NCI-H146 treated with DMSO at 0.1 percent for 48 hours (cell line): ENCODE measurements at regions not wholly inside any gene's neighbourhood (a gene's known extent, or its start where the extent isn't known, plus 50 kb on each side); places are given as distances from the start of the nearest gene placed in this dataset.

Experiments
- DNase-seq: peaks from one replicate; lab custom pipeline; 2025; ENCODE audit not compliant: unreplicated experiment; lab: John Stamatoyannopoulos, UW

DNA sequence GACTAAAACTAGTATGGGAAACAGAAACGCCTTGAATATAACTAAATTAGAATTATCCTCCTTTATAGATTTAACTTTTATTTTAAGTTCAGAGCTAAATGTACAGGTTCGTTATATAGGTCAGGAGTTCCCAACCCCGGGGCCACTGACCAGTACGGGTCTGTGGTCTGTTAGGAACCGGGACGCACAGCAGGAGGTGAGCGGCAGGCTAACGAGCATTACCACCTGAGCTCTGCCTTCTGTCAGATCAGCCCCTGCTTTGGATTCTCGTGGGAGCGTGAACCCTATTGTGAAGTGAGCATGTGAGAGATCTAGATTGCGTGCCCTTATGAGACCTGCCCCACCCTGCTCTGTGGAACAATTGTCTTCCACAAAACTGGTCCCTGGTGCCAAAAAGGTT, 51.0 kb downstream of the FAT4 start:
- no peak for DNase-seq

DNA sequence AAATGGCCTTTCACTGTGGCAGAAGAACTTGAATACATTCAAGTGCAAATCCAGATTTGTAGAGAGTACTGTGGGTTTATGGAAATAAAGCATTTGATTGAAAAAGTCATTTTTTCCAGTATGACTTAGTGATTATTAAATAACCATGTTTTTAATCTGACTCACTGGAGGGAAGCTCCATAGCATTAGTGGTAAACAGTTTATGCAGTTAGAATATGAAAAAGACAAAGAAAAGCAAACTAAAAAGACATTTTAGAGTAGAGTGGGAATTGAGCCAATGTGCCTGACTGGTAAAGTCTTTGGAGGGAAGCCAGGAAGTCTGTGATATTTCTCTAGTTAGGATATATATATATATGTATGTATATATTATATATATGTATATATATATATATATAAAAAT, 53.4 kb downstream of the FAT4 start:
- no peak for DNase-seq

DNA sequence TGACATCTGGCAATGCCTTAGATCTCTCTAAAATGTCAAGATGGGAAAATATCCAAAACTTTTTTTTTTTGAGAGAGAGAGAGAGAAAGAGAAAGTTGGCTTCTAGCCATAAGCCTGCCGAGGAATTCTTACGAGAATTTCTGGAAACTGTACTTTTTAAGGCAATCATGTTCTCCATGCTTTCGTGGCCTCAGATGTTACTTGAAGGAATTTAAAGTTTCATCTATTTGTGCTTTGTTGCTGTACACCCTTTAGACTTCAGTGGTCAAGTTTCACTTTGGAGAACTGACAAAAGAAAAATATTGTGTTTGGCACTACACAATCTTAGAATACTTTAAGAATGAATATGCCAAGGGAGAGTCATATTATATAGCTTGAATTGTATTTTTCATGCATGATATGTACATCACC, 53.9 kb downstream of the FAT4 start:
- DNase-seq = no peak

DNA sequence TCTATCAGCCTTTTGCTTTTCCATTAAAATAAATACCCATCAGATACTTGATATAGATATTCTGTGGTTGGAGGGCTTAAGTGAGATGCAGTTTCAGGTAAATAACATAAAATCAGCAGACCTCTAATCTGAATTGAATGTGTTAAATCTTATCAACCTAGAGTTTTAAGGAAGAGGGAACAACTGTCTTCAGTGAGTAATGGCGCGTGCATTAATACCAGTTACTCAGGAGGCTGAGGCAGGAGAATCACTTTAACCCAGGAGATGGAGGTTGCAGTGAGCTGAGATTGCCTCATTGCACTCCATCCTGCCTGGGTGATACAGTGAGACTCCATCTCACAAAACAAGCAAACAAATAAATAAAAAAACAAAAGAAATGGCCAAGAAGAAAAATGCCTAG, 54.3 kb downstream of the FAT4 start:
- no peak for DNase-seq

DNA sequence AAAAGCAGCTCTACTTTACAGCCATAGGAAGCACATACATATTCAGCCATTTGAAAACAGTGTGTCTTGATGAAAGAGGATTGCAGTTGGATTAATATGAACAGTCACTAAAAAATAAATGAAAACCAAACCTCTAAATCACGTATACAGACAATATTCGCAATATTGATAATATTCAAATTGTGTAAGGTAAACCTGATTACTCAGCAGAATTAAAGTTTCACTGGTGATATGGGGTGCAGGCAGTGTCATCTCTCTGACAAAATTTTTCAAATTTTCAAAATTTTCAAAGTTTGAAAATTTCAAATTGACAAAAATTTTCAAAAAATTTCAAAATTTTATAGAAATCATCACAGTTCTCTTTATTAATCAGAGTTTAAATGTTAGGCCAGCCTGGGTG, 55.7 kb downstream of the FAT4 start:
- DNase-seq = no peak

DNA sequence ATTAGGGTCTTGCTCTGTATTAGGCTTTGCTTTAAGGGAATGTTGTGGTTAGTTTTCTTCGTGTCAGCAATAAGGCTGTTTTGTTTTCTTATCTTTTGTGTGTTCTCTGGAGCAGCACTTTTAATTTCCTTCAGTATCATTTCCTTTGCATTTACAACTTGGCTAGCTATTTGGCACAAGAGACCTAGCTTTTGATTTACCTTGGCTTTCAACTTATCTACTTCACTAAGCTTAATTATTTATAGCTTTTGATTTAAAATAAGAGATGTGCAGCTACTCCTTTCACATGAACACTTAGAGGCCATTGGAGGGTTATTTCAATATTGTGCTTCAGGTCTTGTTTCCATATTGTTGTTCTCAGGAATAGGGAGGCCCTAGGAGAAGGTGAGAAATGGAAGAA, 68.2 kb downstream of the FAT4 start:
- DNase-seq = no peak

DNA sequence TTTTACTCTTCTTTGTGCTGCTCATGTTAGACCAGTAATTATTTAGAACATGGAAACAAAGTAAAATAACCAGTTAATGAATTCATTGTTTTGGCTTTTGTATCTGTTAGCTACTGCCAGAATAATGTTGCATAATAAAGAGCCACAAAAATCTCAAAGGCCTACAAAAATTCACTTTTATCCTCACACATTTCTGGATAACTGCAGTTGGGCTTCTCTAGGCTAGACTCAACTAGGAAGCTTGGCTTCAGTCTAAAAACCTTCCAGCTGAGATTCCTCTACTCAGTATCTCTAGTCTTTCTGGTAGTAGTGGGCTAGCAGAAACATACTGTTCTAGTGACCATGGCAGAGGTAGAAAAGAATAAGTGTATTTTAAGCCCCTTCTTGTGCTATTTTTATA, 73.0 kb downstream of the FAT4 start:
- no peak for DNase-seq

DNA sequence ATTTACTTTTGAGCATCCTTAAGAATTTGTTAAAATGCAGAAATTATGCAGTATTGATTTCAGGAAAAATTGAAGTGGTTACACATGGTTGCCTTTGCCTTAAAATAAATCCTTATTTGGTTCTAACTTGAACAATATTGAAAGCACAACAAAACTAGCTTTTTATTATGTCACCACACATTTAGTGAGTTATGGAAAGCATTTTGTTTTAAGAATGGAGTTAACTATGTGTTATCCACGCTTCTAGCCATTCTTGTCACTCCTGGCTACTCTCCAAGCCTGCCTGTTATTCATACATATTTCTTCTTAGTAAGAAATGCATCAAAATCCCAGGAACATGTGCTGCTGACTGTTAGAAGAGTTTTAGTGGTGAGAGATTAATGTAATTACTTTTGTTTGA, 73.9 kb downstream of the FAT4 start:
- no peak for DNase-seq

DNA sequence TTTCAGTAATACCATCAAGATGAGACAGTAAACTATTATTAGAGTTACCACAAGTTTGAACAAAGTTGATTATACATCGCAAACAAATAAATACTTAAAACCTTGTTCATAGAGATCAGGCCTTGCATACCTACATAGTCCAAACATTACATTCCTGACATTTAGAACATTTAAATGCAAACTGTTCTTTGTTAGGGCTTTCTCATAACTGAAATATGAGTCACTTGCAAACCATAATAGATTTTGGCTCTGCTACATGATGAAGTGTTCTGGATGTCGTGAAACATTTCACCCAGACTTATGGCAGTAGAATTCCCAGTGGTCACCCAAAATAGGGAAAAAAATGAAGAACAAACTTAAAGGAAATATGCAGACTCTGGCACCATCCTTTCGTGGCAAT, 75.0 kb downstream of the FAT4 start:
- DNase-seq = no peak

DNA sequence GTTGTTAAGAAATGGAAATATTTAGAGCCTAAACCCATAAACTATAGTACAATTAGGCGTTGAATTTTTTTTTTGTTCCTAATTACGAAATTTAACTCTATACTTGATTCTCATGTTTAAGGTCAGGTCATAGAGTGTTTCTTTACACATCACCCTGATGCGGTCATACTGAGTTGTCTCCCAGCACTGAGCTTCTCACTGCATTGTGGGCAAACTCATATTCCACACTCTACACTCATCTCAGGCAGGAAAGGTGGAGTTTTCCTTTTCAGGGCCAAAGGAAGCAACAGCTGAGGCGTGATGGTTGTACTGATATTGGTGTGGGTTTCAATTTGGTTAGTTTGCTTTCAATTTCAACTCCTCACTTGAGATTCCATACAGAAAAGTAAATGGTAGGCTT, 75.4 kb downstream of the FAT4 start:
- DNase-seq = no peak

DNA sequence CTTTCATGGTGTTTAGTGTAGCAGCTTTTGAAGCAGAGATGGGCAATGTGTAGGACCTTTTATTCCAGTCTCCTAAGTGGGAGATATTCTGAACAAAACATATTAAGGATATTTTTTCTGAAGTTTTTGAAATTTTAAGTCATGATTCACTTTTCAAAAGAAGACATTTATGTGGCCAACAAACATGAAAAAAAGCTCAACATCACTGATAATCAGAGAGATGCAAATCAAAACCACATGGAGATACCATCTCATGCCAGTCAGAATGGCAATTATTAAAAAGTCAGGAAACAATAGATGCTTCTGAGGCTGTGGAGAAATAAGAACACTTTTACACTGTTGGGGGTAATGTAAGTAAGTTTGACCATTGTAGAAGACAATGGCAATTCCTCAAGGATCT, 76.0 kb downstream of the FAT4 start:
- DNase-seq = no peak

DNA sequence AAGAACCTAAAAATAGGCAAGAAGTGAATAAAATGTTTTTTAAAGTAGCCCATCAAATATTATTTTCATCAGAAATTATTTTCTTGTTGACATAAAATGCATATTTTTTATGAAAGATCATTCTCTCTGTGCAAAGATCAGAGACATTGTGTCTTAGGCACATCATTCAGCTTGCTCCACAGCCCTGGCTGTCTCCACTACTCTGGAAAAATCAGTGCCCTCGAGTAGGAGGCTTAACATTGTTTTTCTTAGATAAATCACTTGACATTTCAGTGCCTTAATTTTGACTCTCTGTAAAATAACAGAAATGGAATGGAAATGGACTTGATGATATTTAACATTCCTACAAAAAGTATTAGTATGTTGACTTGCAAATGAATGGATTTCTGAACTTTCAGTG, 77.9 kb downstream of the FAT4 start:
- no peak for DNase-seq

DNA sequence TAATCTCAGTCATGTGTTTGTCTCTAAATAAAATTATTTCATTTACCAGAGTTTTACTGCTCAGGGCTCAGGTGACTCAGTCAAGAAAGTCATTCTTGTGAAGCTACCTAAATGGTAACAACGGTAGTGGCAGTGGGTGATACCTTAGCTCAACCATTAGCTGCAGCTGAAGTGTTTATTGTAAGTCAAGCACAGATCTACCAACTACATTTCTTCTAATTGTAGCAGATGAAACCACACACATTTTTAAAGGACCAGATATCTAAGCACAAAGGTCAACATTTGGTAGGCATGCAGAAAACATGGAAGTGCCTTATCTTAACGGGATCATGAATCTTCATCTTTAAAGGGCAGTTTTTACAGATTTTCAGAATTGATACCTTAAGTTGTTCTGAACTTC, 79.1 kb downstream of the FAT4 start:
- no peak for DNase-seq

DNA sequence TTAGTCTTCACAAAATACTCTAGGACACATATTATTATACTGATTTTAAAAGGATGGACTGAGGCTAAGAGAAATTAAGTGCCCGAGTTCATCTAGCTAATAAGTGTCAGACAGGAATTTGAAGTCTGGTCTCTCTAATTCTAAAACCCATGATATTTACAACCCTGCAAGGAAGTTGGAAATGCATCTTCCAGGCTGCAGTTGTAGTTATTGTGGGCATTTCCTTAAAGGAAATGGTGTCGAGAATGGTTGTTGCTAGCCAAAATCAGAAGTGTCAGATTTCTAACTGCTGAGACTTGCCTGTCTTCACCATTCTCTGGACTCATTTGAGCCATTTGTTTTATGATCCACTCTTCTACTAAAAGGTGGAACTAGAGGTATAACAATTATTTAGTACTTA, 82.5 kb downstream of the FAT4 start:
- DNase-seq = no peak

DNA sequence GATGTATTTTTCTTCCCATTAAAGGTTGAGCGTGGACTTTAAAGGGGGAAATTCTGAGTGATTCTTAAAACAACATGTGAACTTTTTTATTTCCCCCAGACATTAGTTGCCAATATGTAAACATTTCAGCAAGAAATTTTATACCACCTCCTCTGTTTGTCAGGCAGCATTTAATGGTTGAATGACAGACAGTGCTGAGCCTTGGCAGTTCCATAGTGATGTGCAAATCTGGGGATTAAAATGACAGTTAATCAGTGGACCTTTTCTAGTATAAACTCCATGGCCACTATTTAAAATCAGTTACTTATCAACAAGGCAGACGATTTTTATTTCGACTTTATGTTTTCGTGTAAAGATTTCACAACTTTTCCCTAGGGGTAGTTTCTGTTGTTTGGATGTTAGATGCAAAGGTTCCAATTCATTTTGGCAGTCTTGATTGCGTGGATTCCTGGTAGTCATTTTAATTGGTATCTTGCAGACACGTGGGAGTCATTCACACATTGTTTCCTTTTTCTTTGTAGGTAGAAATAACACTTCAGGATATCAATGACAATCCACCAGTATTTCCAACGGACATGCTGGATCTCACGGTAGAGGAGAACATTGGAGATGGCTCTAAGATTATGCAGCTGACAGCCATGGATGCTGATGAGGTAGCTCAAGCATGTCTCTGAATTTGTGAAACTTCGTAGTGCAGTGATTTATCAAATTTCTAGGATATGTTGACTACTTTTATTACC, 83.7 kb downstream of the FAT4 start:
- no peak for DNase-seq

DNA sequence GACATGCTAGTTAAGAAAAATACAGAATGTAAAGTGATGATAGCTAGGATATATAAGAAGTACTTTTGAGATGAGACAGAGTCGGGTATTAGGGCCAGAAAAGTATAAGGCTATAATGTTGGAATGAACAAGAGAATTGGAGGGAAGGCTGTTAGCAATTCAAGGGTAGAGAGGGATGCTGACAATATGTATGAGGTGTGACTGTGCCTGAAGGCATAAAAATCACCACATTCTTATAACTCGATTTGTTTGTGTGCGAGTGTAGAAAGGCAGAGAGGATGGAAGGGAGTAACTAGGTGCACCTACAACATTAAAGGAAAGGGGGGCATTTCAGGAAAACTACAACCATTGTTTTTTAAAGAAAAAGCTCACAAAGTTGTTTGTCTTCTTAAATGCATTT, 86.0 kb downstream of the FAT4 start:
- no peak for DNase-seq

DNA sequence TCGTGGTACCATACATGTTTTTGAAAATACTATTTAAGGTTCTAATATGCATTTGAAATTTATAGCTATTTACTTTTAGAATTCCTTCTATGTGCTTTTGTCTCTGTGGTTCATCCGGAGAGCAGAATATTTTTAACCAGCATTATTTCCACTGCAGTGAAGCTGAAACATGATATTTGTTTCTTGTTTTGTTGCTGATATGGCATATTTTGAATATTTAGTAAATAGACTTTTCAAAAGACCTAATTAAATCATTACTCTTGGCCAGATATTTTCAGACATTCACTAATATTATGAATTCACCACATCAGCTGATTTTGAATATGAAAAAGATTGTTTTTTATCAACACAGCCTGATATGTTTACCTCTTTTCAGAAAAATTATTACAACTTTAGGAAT, 87.0 kb downstream of the FAT4 start:
- no peak for DNase-seq

DNA sequence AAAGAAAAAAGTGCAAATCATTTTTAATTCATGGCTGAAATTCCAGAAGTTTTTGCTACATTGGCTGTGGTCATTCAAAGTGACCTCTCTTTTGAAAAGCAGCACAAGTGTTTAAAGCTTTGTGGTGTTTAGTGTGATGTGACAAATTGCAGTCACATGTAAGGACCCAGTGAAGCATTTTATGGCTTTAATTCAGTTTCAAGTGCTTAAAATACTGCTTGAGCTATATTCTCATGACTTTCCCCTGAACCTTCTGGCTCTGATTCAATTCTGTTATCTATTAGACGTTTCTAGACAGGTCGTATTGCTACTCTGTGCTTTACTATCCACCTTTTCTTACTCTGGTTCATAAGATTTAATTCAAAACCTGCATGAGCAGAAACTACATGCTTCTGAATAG, 105.8 kb downstream of the FAT4 start:
- DNase-seq = no peak

DNA sequence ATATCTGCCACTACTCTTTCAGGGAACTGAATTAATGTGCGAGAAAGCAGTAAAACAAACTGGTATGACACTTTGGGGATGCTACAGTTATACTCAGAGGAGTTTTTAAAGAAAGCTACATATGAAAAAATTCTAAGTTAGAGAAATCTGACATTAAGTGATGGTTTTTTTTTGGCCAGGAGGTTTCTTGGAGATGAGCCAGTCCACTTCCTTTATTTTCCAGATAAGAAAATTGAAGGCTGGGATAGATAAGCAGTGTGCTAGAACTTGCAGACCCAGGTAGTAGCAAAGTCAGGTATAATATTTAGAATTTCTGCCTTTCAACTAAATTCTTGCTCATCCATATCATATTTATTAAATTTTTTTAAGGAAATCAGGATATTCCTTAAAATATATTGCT, 106.8 kb downstream of the FAT4 start:
- no peak for DNase-seq

DNA sequence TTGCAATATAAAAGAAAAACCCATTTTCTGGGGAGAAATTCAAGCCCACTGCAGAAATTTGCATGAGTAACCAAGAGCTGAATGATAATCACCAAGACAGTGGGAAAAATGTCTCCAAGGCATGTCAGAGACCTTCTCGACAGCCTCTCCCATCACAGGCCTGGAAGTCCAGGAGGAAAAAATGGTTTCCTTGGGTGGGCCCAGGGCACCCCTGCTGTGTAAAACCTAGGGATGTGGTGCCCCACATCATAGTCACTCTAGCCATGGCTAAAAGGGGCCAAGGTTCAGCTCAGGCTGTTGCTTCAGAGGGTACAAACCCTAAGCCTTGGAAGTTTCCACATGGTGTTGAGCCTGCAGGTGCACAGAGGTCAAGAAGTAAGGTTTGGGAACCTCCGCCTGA, 108.4 kb downstream of the FAT4 start:
- DNase-seq = no peak

DNA sequence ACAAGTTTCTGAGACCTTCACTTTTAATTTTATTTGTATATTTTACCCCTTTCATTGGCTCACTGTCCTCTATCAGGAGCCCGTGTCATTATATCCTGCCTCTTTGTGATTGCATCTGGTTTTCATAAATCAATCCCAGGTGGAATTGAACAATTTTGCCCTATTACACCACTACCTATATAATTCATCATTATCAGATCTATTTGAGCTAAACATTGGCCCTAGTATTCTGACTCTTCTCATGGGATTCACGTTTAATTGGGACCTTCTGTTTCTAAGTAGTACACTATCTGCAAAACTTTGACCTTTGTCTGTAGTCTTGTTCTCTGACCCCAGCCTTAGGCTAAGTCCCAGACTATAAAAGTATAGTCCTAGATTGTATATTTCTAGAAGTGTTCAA, 114.1 kb downstream of the FAT4 start:
- DNase-seq = no peak

DNA sequence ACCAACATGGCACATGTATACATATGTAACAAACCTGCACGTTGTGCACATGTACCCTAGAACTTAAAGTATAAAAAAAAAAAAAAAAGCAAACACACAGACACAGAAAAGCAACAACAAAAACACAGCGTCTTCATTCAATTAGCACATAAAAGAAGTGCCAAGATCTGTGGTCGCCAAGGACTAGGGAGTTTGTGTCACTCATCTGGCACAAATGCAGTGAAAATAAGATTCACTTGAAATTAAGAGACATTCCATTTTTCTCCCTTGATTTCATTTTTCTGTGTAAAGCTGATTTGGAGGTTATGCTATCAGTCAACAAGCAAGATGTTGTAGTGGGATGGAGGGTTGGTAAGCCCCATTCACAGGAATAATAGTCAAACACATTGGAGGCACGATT, 115.3 kb downstream of the FAT4 start:
- DNase-seq = no peak

DNA sequence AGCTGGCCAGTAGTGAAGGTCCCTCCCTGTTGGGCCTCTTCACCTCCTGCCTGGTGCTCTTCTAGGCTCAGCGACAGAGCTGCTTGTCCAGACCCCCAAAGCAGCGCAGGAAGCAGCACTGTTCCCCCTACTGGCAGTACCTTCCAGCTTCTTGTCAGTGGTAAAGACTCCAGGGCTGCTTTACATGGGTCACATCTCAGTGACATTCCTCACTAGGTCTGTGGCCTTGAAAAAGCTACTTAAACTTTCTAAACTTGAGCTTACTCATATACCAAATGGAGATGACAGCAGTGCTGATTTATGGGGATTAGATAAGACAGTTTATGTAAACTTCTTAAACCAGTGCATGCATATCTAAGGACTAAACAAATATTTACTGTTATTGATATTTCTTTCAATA, 117.3 kb downstream of the FAT4 start:
- no peak for DNase-seq

DNA sequence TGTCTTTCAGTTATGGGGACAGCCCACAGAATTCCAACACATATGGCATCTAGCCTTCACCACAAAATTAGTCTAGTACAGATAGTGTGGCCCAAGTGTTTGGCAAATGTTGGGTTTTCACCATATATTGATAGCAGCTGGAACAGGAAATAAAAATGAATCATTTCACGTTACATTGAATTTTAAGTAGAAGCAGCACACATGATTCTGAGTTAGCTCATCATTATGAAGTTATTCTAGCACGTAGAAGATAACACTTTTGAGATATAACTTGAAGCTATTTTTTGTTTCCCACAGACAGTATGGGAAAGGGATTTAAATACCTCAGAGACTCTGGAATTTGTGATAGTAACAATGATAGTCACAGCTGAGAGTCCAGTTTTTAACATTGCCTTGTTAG, 118.7 kb downstream of the FAT4 start:
- no peak for DNase-seq
